Fibroblast of gingiva (primary cell): ENCODE measurements at regions not wholly inside any gene's neighbourhood (a gene's known extent, or its start where the extent isn't known, plus 50 kb on each side); places are given as distances from the start of the nearest gene placed in this dataset.

ENCODE experiments used
- DNase-seq: peaks from one replicate; pipeline ENCODE4 v3.0.0-alpha.2; 2011; ENCODE audit warnings: low read depth

DNA sequence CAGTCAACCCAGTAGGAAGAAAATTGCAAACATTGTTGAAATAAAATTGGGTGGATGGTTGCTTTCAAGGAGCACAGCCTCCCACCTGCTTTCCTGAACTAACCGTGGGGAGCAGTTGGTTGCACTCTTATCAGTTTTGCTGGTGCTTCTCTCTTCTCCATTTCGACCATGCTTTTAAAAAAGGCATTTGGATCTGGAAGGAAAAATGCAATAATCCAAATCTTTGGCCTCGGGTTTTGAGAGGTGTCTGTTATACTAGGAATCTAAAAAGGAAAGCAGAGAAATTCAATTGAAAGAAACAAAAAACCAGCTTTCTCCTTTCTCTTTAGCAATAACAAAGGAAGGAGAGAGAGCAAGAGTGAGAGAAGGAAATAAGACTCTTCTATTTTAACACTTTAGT, 113.6 kb upstream of the ARGLU1 start:
- DNase-seq = no peak

GRCh38 chr13:106680796-106681472, 113.0 kb upstream of the ARGLU1 start:
- DNase-seq = no peak

- no peak for DNase-seq
These were observed 110.9 kb upstream of the ARGLU1 start for GRCh38 chr13:106678646-106679418.

DNA sequence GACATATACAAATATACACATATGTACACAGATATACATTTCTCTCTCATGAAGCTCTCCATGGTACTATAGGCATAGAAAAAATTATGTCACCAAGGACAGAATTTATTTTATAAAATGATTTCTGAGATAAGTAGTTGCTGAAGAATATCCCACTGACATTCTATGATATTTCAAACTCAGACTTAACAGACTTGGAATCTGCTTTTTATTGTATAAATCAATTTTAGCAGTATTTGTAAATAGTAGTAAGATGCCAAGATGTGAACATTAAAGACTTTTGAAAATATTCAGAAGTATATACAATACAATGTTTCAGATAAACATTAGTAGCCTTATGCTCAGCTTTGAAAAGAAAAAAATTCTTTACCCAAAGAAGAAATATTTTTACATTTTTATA, 107.4 kb upstream of the ARGLU1 start:
- no peak for DNase-seq

DNA sequence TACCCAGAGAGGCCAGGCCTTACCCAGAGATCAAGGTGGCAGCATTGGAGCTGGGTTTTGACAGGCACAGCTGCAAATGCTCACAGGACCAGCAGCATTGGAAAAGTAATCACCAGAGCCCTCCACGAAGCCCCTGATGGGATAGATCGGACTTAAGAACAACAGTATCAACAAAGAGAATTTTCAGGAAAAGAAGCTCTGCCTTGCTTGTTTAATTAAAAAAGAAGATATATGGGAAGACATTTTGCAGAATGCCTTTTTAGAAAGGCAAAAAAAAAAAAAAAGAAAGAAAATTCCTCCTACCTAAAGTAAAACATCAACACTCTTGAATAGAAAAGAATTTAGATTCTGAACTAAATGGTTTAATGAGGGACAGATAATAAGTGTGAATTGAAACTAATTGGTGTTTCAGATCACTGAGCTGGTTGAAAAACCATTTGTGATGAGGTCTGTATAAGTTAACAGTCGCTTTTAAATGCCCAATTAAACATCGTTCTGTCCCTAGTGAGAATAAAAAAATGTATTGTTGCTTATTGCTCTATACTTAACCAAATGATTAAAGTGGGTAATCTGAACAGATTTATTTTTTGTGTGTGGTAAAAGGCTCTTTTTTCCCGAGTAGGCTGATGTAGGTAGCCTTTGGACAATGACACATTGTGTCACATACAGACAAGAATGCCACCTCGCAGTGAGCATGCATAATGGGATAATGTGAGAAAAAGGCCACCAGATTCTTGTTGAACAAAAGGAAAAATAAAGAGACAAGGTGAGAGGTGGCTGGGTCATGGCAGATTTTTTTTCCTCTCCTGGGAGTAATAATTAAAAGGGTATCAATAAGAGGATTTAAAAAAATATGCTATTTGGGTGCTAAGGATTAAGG, 93.0 kb upstream of the ARGLU1 start:
- no peak for DNase-seq

DNA sequence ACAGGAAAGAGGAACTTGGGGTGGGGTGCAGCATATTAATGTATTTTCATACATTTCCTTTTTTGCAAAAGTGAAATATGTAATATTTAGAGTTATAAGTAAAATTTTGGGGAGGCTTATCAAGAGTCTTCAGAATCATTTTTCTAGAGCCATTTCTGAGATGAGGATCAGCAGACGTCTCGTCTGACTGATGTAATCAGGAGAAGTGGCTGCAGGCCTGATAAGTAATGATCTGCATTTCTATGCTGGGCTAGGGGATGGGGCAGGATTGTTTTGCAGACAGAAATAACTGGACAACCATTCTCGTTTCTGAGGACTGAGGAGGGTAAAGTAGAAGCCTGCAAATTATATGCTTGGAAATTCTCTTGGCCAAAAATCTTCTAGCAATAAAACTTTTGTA, 89.2 kb upstream of the ARGLU1 start:
- DNase-seq = no peak

DNA sequence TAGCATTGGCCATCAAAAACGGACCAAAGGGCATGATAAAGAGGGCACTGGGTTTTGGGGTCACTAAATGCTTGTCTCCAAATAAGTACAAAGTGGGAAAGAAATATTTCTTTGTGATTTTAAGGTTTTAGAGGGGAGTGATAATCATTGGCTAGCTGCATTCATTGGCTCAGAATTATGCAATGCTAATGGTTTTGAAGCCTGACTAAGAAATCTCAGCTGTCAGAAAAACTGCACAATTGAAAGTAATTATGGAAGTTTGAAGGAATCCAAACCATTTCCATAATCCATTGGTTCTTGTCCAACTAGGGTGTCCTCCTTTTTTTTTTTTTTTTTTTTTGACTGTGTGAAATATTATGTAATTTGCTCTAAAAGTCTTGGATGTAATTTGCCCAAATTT, 88.2 kb upstream of the ARGLU1 start:
- no peak for DNase-seq

- no peak for DNase-seq
These were observed 83.5 kb upstream of the ARGLU1 start for GRCh38 chr13:106651442-106651841.

- DNase-seq = no peak
These were observed 82.8 kb upstream of the ARGLU1 start for GRCh38 chr13:106650690-106651205.

- no peak for DNase-seq
These were observed 81.6 kb upstream of the ARGLU1 start for GRCh38 chr13:106649495-106649894.

- no peak for DNase-seq
These were observed 72.6 kb upstream of the ARGLU1 start for GRCh38 chr13:106640515-106640914.

GRCh38 chr13:106637519-106637918, 69.6 kb upstream of the ARGLU1 start:
- DNase-seq = no peak

GRCh38 chr13:106636492-106636891, 68.6 kb upstream of the ARGLU1 start:
- DNase-seq = no peak

- no peak for DNase-seq
These were observed 67.7 kb upstream of the ARGLU1 start for GRCh38 chr13:106635616-106636015.

DNA sequence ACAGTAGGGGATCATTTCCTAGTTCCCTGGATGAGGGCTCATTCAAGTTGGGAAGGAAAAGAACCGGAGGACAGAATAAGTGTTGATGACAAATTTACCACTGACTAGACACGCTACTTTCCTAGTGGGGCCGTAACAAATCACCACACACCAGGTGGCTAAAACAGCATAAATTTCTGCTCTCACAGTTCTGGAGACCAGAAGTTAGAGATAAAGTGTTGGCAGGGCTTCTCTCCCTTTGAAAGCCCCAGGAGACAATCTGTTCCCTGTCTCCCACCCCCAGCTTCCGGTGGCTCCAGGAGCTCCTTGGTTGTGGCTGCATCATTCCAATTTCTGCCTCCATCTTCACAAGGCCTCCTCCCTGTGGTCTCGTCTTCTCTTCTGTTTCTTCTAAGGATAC, 65.4 kb upstream of the ARGLU1 start:
- DNase-seq = no peak

DNA sequence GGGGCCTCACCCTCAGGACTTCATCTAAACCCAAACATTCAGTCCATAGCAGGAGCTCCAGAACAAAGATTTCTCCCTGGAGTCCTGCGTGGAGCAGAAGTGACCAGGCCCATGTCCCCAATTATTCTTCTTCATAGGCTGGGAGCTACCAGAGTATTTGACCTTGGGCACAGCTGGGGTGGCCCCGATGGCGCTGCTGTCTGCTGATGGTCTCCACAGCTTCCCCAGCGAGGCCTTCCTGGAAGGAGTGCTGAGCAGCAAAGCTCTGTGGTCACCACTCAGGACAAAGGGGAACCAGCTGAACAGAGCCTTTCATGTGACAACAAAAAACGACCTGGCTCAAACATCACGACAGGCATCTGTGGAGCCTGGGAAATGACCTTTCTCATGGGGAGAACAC, 62.7 kb upstream of the ARGLU1 start:
- no peak for DNase-seq

DNA sequence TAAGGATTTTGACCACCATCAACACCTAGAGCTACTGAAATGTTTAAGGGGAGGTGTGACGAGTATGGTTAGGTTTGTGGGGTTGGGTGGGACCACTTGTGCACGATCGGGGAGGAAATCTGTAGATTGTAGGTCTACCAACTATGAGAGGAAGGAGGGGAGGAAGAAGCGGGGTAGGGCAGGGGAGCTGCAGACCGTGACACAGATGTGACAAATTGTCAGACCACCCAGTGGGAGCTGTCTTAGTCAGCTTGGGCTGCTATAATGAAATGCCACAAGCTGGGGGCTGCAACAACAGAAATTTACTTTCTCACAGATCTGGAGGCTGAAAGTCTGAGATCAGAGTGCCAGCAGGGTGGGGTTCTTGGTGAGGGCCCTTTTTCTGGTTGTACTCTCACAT, 62.2 kb upstream of the ARGLU1 start:
- DNase-seq = no peak

GRCh38 chr13:106628936-106629659, 61.2 kb upstream of the ARGLU1 start:
- DNase-seq = no peak

DNA sequence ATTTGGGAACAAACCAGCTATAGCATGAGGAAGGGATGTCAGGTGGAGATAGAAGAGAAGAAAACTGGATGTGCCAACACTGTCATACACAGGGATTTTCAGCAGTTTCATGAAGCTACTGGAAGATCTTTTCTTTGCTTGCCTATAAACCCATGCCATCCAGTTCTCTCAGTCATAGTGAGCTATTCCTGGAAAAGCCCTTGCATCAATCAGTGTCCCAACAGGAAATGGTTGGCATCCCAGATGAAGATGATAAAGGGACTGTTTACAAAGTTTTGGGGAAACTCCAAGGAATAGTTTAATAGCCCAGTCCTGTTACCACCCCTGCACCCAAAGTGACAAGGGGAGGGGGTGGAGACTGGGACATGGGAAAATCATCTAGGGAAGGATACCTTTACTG, 58.5 kb upstream of the ARGLU1 start:
- no peak for DNase-seq

DNA sequence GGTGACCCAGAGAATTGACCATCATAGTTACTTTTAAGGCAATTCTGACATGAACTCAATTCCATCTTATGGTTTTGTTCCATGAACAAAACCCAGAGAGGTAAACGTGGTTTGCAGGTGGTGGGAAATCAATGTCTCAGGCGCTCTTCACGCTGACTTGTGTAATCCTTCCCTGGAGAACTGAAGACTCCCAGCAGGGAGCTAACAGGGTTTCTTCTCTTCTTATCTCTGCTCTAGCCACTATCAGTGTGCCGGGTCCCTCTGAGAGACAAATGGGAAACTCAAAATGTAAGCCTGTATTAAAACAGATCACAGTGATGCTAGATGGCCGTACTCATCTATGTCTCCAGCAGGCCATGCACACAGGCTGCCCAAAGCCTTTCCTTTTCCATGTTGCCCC, 57.6 kb upstream of the ARGLU1 start:
- DNase-seq = no peak

- DNase-seq = no peak
These were observed 56.0 kb upstream of the ARGLU1 start for GRCh38 chr13:106623799-106624460.
